Bronchial epithelial cell (primary cell): ENCODE measurements at regions not wholly inside any gene's neighbourhood (a gene's known extent, or its start where the extent isn't known, plus 50 kb on each side); places are given as distances from the start of the nearest gene placed in this dataset.

Source experiments
- DNase-seq: peaks from one replicate; pipeline ENCODE4 v3.0.0-alpha.2; 2010; ENCODE audit warnings: low read depth
- FAIRE-seq: peaks from 2 replicates; lab custom pipeline; 2011; peaks lifted over from hg19 to GRCh38; lab: Jason Lieb, UNC
- H3K27me3 ChIP-seq: 2 replicates; pipeline ENCODE4 v1.5.1; 2011; ENCODE audit warnings: low read length; ENCODE audit not compliant: control insufficient read depth, insufficient read depth
- H3K36me3 ChIP-seq: 2 replicates; pipeline ENCODE4 v1.5.1; 2011; ENCODE audit warnings: low read length; ENCODE audit not compliant: control insufficient read depth, insufficient read depth
- H3K4me3 ChIP-seq: 2 replicates; pipeline ENCODE4 v1.5.1; 2011; ENCODE audit warnings: mild to moderate bottlenecking, low read depth, low read length, control low read depth
- CTCF ChIP-seq: IDR thresholded peaks from 2 replicates; pipeline ENCODE4 v1.5.1; 2011; ENCODE audit warnings: mild to moderate bottlenecking, moderate library complexity, low read length, control low read depth, inconsistent platforms; ENCODE audit not compliant: insufficient read depth, severe bottlenecking

GRCh38 chr12:107317751-107318555 is 224.6 kb upstream of the CRY1 start:
- H3K27me3 ChIP-seq, result no peaks in the 10 kb centered on the region
- DNase-seq (peak; percentile 87), FAIRE-seq (no peak)
- H3K4me3 ChIP-seq, result peak overlapping the region; percentile 49
- peak; percentile 60 for TF ChIP-seq CTCF
- H3K36me3 ChIP-seq, result no peaks in the 10 kb centered on the region

DNA sequence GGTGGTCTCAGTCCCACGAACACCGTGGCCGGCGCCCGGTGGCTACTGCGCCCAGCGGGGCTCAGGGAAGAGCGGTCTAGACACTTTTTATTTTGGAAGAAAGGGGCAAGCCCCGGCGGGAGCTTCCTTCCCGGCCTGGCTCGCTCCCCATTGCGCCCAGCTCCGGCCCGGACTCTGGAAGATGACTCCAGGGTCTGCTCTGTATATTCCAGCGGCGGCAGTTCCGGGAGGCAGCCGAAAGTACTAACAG is 225.1 kb upstream of the CRY1 start:
- no peak for TF ChIP-seq CTCF
- H3K27me3 ChIP-seq, result no peaks in the 10 kb centered on the region
- H3K36me3 ChIP-seq, result no peaks in the 10 kb centered on the region
- FAIRE-seq, result no peak
- DNase-seq, result no peak
- peak overlapping the region; percentile 49 for H3K4me3 ChIP-seq

GRCh38 chr12:107318806-107319532 is 225.6 kb upstream of the CRY1 start:
- peak; percentile 34 for DNase-seq
- FAIRE-seq, result no peak
- H3K36me3 ChIP-seq, result no peaks in the 10 kb centered on the region

GRCh38 chr12:107319533-107320032 is 226.2 kb upstream of the CRY1 start:
- TF ChIP-seq CTCF, result no peak
- Histone ChIP-seq H3K27me3 (no peaks in the 10 kb centered on the region), H3K36me3 (no peaks in the 10 kb centered on the region), H3K4me3 (peak overlapping the region; percentile 49)
- no peak for FAIRE-seq
- DNase-seq, result no peak

More at GRCh38 chr12:107318806-107319532, 225.6 kb upstream of the CRY1 start:
- peak overlapping the region; percentile 49 for H3K4me3 ChIP-seq
- TF ChIP-seq CTCF, result no peak
- H3K27me3 ChIP-seq, result no peaks in the 10 kb centered on the region

DNA sequence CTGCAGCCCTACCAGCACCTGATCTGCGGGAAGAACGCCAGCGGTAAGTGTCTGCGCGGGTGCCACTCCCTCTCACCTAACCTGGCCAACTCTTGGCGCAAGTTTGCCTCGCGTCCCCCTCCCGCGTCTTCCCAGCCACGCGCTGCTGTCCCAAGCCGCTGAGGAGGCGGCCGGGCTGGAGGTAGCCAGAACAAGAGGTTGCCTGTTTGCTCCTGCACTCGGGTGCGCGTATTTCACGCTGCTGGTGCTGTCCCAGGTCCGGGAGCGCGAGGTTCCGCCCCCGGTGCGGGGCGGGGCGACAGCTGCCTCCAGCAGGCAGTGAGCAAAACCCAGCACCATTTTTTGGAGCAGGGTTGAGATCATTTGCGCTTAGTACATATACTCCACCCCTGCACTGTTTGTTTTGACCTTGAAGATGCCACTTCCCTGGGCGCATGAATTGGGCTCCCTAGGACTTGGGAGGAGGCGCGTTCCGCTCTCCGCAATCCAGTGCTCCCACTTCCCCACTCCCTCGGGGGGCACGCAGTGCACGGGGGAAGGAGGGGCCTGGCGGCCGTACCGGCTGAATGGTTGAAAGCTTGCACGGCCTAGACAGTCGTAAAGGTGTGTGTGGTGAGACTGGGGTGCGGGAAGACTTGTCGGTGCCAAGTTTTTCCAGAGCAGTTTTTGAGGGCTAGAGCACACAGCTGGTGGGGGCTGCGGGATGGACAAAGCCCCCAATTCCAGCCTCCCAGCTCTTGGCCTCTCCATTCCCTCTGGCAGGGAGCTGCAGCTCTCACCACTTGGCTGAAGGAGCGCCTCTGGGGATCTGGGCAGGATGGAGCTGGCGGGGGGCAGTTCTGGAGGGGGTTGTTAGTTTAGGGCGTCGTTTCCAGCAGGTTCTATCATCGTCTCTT is 226.9 kb upstream of the CRY1 start:
- no peak for TF ChIP-seq CTCF
- no peaks in the 10 kb centered on the region for H3K27me3 ChIP-seq
- DNase-seq, result peak; percentile 85
- no peaks in the 10 kb centered on the region for H3K36me3 ChIP-seq
- peak overlapping the region; percentile 49 for H3K4me3 ChIP-seq
- no peak for FAIRE-seq
